ENCODE measurements at regions not wholly inside any gene's neighbourhood (a gene's known extent, or its start where the extent isn't known, plus 50 kb on each side); places are given as distances from the start of the nearest gene placed in this dataset.

- no peak for TF ChIP-seq POLR2A (IDR thresholded peaks at IDR 0.05; ENCODE audit: low read length)
- TF ChIP-seq GATA1 (IDR thresholded peaks at IDR 0.05; ENCODE audit: low read depth, low read length): no peak
Measured at GRCh38 chr6:84415068-84415467, 187.6 kb upstream of the CEP162 start.

All from erythroblast (primary cell).